GM23248 (cell line): ENCODE measurements at regions not wholly inside any gene's neighbourhood (a gene's known extent, or its start where the extent isn't known, plus 50 kb on each side); places are given as distances from the start of the nearest gene placed in this dataset.

ENCODE experiments used
- DNase-seq: peaks from one replicate; pipeline ENCODE4 v3.0.0-alpha.2; 2015
- H2AFZ ChIP-seq: fragments of 200-600 bp; sonication (generic); 2 replicates; pipeline ENCODE4 v1.6.1; 2016; ENCODE audit warnings: antibody characterized with exemption
- H3F3A ChIP-seq: fragments of 200-600 bp; sonication (generic); 2 replicates; pipeline ENCODE4 v1.6.1; 2016; ENCODE audit warnings: mild to moderate bottlenecking, antibody characterized with exemption, mixed run types; ENCODE audit not compliant: insufficient read depth
- H3K27ac ChIP-seq: fragments of 200-600 bp; sonication (generic); 2 replicates; pipeline ENCODE4 v1.5.1; 2016; ENCODE audit warnings: mild to moderate bottlenecking
- H3K27me3 ChIP-seq: fragments of 200-600 bp; sonication (generic); replicated peaks from 2 replicates; pipeline ENCODE4 v1.6.1; 2016; ENCODE audit warnings: mild to moderate bottlenecking; ENCODE audit not compliant: insufficient read depth
- H3K36me3 ChIP-seq: fragments of 200-600 bp; sonication (generic); 2 replicates; pipeline ENCODE4 v1.6.1; 2016; ENCODE audit warnings: low read depth, mild to moderate bottlenecking
- H3K4me1 ChIP-seq: fragments of 200-600 bp; sonication (generic); 2 replicates; pipeline ENCODE4 v1.6.1; 2016; ENCODE audit warnings: mild to moderate bottlenecking; ENCODE audit not compliant: insufficient read depth
- H3K4me2 ChIP-seq: fragments of 200-600 bp; sonication (generic); one replicate; pipeline ENCODE4 v1.6.1; 2016; ENCODE audit warnings: mild to moderate bottlenecking; ENCODE audit not compliant: unreplicated experiment
- H3K4me3 ChIP-seq: fragments of 200-600 bp; sonication (generic); 2 replicates; pipeline ENCODE4 v1.5.1; 2016; ENCODE audit warnings: mild to moderate bottlenecking
- H3K79me2 ChIP-seq: fragments of 200-600 bp; sonication (generic); 2 replicates; pipeline ENCODE4 v1.6.1; 2016; ENCODE audit warnings: mild to moderate bottlenecking; ENCODE audit not compliant: insufficient read depth
- H3K9ac ChIP-seq: fragments of 200-600 bp; sonication (generic); 2 replicates; pipeline ENCODE4 v1.6.1; 2016; ENCODE audit warnings: mild to moderate bottlenecking
- H3K9me2 ChIP-seq: fragments of 200-600 bp; sonication (generic); 2 replicates; pipeline ENCODE4 v1.6.1; 2016; ENCODE audit warnings: mixed run types, mild to moderate bottlenecking, moderate library complexity; ENCODE audit not compliant: insufficient read depth
- H3K9me3 ChIP-seq: fragments of 200-600 bp; sonication (generic); one replicate; pipeline ENCODE4 v1.6.1; 2017; ENCODE audit warnings: low read depth
- H4K20me1 ChIP-seq: fragments of 200-600 bp; sonication (generic); 2 replicates; pipeline ENCODE4 v1.6.0; 2016; ENCODE audit not compliant: insufficient read depth
- EZH2 ChIP-seq: fragments of 200-600 bp; sonication (generic); IDR thresholded peaks from 2 replicates; pipeline ENCODE4 v1.6.1; 2018; ENCODE audit warnings: antibody characterized with exemption, mild to moderate bottlenecking; ENCODE audit not compliant: insufficient read depth, poor library complexity, severe bottlenecking
- EZH2phosphoT487 ChIP-seq: fragments of 200-600 bp; sonication (generic); IDR thresholded peaks from 2 replicates; pipeline ENCODE4 v1.6.1; 2018; ENCODE audit warnings: antibody characterized with exemption, moderate library complexity, mild to moderate bottlenecking, low read depth; ENCODE audit not compliant: insufficient read depth
- whole genome bisulfite sequencing, 2 experiments: methylation state at CpG; one replicate each; pipeline ENCODE4 v1.1.6; 2015 to 2017; ENCODE audit warnings: low lambda C conversion rate in 2 of 2, low coverage in 1 of 2; ENCODE audit errors: missing lambda C conversion rate in 2 of 2; 5-methylcytosine and 5-hydroxymethylcytosine counted together
- in situ Hi-C: fragments of 300-500 bp; cut with MboI; formaldehyde crosslinking; loops from 2 replicates; pipeline ENCODE4 v1.15.0; 2020

GRCh38 chr4:19167311-19167710 is 1084.4 kb upstream of the SLIT2 start:
- no peak overlapping the region for H2AFZ ChIP-seq
- no peaks in the 10 kb centered on the region for H3K4me1 ChIP-seq
- H3K4me2 ChIP-seq = no peak overlapping the region
- no peak overlapping the region for H3K9ac ChIP-seq
- H3K27me3 ChIP-seq = no peaks in the 10 kb centered on the region
- DNase-seq = no peak
- no peaks in the 10 kb centered on the region for H3K9me3 ChIP-seq
- H3K79me2 ChIP-seq = no peaks in the 10 kb centered on the region
- in situ Hi-C loops = no loop called here
- H3K27ac ChIP-seq = no peak overlapping the region
- no peaks in the 10 kb centered on the region for H4K20me1 ChIP-seq
- no peaks in the 10 kb centered on the region for H3K36me3 ChIP-seq
- H3K9me2 ChIP-seq = no peaks in the 10 kb centered on the region
- H3K4me3 ChIP-seq = no peak overlapping the region
- H3F3A ChIP-seq = no peaks in the 10 kb centered on the region
- TF ChIP-seq EZH2phosphoT487 (no peak), EZH2 (no peak)

- Histone ChIP-seq H3K9me2 (0 out of 2 replicates have a peak, but pooled peaks cover 2% of the 10 kb centered on the region), H3K9ac (no peak overlapping the region), H3K4me3 (no peak overlapping the region), H4K20me1 (no peaks in the 10 kb centered on the region), H3K27ac (no peak overlapping the region), H3K79me2 (no peaks in the 10 kb centered on the region), H3F3A (no peaks in the 10 kb centered on the region), H3K9me3 (no peaks in the 10 kb centered on the region), H3K4me1 (no peaks in the 10 kb centered on the region), H3K4me2 (no peak overlapping the region), H2AFZ (no peak overlapping the region), H3K36me3 (no peaks in the 10 kb centered on the region), H3K27me3 (no peaks in the 10 kb centered on the region; the same call in 1 of the 2 replicates)
- in situ Hi-C loops = no loop called here
- TF ChIP-seq EZH2phosphoT487 = no peak
- no peak for TF ChIP-seq EZH2
- no peak for DNase-seq
- WGBS, 2 experiments = 29 to 30% methylated on average over 2 of the region's 2 CpGs
Observed at GRCh38 chr4:19164334-19164733, 1087.4 kb upstream of the SLIT2 start.

GRCh38 chr4:19159874-19160273 is 1091.8 kb upstream of the SLIT2 start:
- no peak overlapping the region for H3K4me3 ChIP-seq
- no peaks in the 10 kb centered on the region for H3K9me3 ChIP-seq
- no peaks in the 10 kb centered on the region; the same call in 1 of the 2 replicates for H3K27me3 ChIP-seq
- 39 to 50% methylated on average over 3 of the region's 3 CpGs for WGBS, 2 experiments
- no peaks in the 10 kb centered on the region for H3K79me2 ChIP-seq
- H4K20me1 ChIP-seq = no peaks in the 10 kb centered on the region
- H2AFZ ChIP-seq = no peak overlapping the region
- H3K9ac ChIP-seq = no peak overlapping the region
- no peak overlapping the region for H3K4me2 ChIP-seq
- H3K27ac ChIP-seq = no peak overlapping the region
- no peaks in the 10 kb centered on the region for H3F3A ChIP-seq
- no peaks in the 10 kb centered on the region for H3K4me1 ChIP-seq
- no peaks in the 10 kb centered on the region for H3K36me3 ChIP-seq
- DNase-seq = no peak
- in situ Hi-C loops = no loop called here
- TF ChIP-seq EZH2 = no peak
- no peak for TF ChIP-seq EZH2phosphoT487
- H3K9me2 ChIP-seq = 0 out of 2 replicates have a peak, but pooled peaks cover 2% of the 10 kb centered on the region

GRCh38 chr4:19158107-19158809 is 1093.4 kb upstream of the SLIT2 start:
- 0 out of 2 replicates have a peak, but pooled peaks cover 2% of the 10 kb centered on the region for H3K9me2 ChIP-seq
- no peaks in the 10 kb centered on the region for H3K4me1 ChIP-seq
- 0 to 5% methylated on average over 2 of the region's 2 CpGs for WGBS, 2 experiments
- no peaks in the 10 kb centered on the region for H3K36me3 ChIP-seq
- no peaks in the 10 kb centered on the region for H3K9me3 ChIP-seq
- H3K27me3 ChIP-seq = no peaks in the 10 kb centered on the region; the same call in 1 of the 2 replicates
- DNase-seq = no peak
- in situ Hi-C loops = no loop called here
- no peak overlapping the region for H3K27ac ChIP-seq
- H3K4me3 ChIP-seq = no peak overlapping the region
- no peak overlapping the region for H3K4me2 ChIP-seq
- no peaks in the 10 kb centered on the region for H3K79me2 ChIP-seq
- H3K9ac ChIP-seq = no peak overlapping the region
- no peaks in the 10 kb centered on the region for H3F3A ChIP-seq
- no peak overlapping the region for H2AFZ ChIP-seq
- TF ChIP-seq EZH2phosphoT487 (no peak), EZH2 (no peak)
- H4K20me1 ChIP-seq = no peaks in the 10 kb centered on the region

- Histone ChIP-seq H3K9ac (no peak overlapping the region), H4K20me1 (no peaks in the 10 kb centered on the region), H2AFZ (no peak overlapping the region), H3K79me2 (no peaks in the 10 kb centered on the region), H3K9me3 (no peaks in the 10 kb centered on the region), H3K36me3 (no peaks in the 10 kb centered on the region), H3K9me2 (0 out of 2 replicates have a peak, but pooled peaks cover 2% of the 10 kb centered on the region), H3K27ac (no peak overlapping the region), H3K4me1 (no peaks in the 10 kb centered on the region), H3K4me2 (no peak overlapping the region), H3F3A (no peaks in the 10 kb centered on the region), H3K4me3 (no peak overlapping the region), H3K27me3 (no peaks in the 10 kb centered on the region; the same call in 1 of the 2 replicates)
- TF ChIP-seq EZH2 = no peak
- TF ChIP-seq EZH2phosphoT487 = no peak
- WGBS, 2 experiments = 25% methylated on average over 3 of the region's 3 CpGs
- no peak for DNase-seq
- in situ Hi-C loops = no loop called here
Observed at GRCh38 chr4:19156786-19157185, 1094.9 kb upstream of the SLIT2 start.
